ENCODE measurements at regions not wholly inside any gene's neighbourhood (a gene's known extent, or its start where the extent isn't known, plus 50 kb on each side); places are given as distances from the start of the nearest gene placed in this dataset.
A peak's percentile ranks its signal among the peaks of the same experiment; 100 is the strongest.

DNA sequence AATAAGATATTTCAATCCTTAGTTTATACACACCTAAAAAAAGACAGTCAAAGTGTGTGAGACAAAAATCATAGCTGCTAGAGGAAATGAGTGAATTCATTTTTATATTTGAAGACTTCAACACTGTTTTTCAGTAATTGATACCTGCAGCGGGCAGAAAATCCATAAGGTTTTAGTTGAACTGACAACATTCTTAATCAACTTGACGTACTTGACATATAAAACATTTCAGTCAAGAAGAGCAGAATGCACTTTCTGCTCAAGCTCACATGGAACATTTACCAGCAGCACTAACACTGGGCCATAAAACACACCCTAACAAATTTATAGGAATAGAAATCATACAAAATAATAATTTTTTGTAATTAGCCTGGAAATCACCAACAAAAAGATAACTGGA lies 959.6 kb upstream of the SOX11 start:
- TF ChIP-seq, protein P1, sequence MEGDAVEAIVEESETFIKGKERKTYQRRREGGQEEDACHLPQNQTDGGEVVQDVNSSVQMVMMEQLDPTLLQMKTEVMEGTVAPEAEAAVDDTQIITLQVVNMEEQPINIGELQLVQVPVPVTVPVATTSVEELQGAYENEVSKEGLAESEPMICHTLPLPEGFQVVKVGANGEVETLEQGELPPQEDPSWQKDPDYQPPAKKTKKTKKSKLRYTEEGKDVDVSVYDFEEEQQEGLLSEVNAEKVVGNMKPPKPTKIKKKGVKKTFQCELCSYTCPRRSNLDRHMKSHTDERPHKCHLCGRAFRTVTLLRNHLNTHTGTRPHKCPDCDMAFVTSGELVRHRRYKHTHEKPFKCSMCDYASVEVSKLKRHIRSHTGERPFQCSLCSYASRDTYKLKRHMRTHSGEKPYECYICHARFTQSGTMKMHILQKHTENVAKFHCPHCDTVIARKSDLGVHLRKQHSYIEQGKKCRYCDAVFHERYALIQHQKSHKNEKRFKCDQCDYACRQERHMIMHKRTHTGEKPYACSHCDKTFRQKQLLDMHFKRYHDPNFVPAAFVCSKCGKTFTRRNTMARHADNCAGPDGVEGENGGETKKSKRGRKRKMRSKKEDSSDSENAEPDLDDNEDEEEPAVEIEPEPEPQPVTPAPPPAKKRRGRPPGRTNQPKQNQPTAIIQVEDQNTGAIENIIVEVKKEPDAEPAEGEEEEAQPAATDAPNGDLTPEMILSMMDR (conservative IDR thresholded peaks at IDR 0.05; ENCODE audit: low read depth, low read length), result no peak
- no peak overlapping the region for H3K4me3 ChIP-seq (ENCODE audit: low read depth, low read length)
- no peak for DNase-seq (ENCODE audit: low read depth)

DNA sequence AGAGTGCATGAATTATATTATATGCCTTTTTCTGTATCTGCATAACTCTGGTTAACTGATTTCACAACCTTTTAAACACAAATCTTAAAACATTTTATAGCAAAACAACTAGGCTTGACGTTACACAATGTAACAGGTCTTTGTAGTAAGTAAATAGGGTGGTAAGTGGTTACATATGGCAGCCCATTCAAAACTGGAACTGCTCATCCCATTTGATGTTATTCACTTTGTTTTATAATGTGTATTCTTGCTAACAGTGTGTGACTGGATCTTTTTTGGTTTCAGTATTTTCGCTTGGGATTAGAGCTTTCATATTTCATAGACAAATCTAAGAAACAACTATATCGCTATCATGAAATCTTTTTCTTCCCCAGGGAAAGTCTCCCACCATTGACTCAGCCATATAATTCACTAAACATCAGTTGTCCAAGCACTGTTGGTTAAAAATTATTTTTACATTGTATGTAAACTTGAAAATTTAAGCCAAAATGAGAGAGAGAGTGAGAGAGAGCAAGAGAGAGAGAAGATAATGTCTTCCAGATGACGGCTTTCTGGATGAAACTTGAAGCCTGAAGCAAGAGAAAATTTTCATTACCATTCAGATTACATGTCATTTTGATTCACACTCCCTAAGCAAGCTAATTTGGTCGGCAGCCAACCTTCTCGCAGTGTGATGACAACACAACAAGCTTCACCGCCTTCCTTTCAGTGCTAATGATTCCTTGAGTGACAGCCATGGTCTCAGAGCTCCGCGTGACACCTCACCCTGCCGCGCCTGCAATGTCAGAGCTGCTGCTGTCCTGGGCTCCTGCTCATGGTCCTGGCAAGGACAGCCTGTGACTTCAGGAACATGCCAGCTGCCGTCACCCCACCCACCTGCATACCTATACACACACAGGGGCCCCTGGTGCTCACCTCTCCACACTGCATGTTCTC lies 946.9 kb upstream of the SOX11 start:
- no peak for DNase-seq (ENCODE audit: low read depth)
- TF ChIP-seq, protein P1 (conservative IDR thresholded peaks at IDR 0.05; ENCODE audit: low read depth, low read length), result no peak
- no peak overlapping the region for H3K4me3 ChIP-seq (ENCODE audit: low read depth, low read length)

DNA sequence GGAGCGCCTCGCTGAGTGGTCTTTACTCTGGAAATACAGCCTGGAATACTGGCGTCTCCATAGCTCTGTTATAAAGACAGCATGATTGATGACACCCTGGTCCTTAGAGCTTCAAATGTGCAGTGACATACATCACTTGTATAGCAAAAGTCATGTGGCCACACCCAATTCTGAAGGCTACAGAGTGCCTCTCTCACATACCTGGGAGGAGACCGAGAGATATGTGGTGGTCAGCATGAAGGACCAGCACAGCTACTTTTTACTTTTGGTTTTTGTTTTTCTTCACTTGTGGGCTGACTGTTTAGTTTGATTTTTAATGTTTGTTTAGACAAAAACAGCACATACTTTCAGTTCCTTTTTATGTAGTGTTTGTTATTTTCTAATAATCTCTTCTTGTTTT lies 938.5 kb upstream of the SOX11 start:
- H3K4me3 ChIP-seq (ENCODE audit: low read depth, low read length), result no peak overlapping the region
- TF ChIP-seq, protein P1 (conservative IDR thresholded peaks at IDR 0.05; ENCODE audit: low read depth, low read length), result no peak
- DNase-seq (ENCODE audit: low read depth), result no peak

DNA sequence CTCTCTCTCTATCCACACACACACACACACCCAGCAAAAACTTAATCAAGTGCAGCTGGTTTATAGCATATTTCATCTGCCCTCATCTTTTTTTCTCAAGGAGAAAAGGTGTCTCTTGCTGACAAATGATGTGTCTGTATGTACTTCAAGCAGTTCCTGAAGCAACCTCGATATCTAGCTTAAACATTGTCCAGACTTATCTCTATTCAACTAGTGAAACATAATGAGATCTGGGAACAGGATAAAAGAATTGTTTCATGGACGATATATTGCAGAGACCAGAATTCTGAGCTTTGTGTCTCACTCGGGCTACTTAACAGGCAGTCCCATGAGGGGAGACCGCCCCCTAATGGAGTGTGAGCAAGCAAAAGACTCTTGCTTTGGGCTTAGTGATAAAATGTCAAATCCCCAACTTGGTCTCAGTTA lies 929.2 kb upstream of the SOX11 start:
- TF ChIP-seq, protein P1 (conservative IDR thresholded peaks at IDR 0.05; ENCODE audit: low read depth, low read length), result peak; percentile 52
- DNase-seq (ENCODE audit: low read depth), result peak; percentile 35

DNA sequence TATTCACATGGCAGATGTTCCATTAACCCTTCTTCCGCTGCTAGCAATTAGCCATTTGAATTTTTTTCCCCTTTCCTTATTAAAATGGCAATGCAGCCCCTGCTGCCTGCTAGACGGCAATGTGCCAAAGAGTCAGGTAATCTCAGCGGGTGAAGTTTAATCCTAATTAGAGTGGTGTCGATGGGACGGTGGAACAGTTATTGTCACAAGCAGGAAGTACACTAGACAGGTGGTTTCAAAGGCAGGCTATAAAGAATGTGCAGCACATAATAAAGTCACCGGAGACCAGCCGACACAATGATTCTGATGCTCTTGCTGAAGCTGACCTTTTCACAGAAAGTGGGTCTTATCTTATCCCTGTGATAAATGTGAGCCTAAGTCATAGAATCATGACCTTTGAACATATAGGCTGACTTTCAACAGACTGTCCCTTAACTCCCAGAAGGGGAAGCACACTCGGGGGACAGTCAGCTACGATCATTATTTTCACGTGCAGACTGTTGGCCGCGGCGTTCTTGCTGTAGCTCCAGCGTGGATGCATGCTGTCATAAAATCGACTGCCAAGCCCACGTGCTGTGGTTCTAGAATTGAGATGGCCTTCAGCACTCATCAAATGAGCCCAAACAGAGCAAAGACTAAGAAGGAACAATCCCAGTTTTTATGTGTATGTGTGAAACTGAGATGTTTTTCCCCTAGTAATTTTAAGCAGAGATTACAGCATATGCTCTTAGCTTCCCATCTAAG lies 926.2 kb upstream of the SOX11 start:
- TF ChIP-seq, protein P1 (conservative IDR thresholded peaks at IDR 0.05; ENCODE audit: low read depth, low read length), result no peak
- no peak for DNase-seq (ENCODE audit: low read depth)
- no peak overlapping the region for H3K4me3 ChIP-seq (ENCODE audit: low read depth, low read length)

More for the DNA sequence above, 929.2 kb upstream of the SOX11 start:
- H3K4me3 ChIP-seq (ENCODE audit: low read depth, low read length), result no peak overlapping the region

DNA sequence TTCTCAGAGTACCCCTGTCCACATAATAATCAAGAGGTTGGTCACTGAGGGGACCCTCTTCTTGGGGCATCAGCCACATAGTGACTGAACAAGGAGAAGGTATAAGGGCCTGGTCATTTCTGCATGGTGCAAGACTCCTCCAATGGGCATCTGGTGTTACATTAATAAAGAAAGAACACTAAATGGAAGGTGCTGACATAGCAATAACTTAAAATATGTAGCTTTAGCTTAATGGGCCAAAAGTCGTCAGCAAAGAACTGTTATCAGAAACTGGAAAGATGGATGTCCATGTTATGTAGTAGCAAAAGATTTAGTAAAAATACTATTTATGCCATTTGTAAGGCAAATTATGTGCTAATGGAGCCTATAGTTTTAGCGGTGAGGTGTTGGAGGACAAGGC lies 916.5 kb upstream of the SOX11 start:
- H3K4me3 ChIP-seq (ENCODE audit: low read depth, low read length), result no peak overlapping the region
- no peak for DNase-seq (ENCODE audit: low read depth)
- TF ChIP-seq, protein P1 (conservative IDR thresholded peaks at IDR 0.05; ENCODE audit: low read depth, low read length), result no peak

Data from choroid plexus epithelial cell (primary cell).